Mesendoderm (in vitro differentiated cells): ENCODE measurements at regions not wholly inside any gene's neighbourhood (a gene's known extent, or its start where the extent isn't known, plus 50 kb on each side); places are given as distances from the start of the nearest gene placed in this dataset.

Experiments
- DNase-seq: peaks from one replicate; pipeline ENCODE4 v3.0.0; 2013
- H2AK5ac ChIP-seq: 2 replicates; pipeline ENCODE4 v1.6.1; 2013; ENCODE audit warnings: low read length, inconsistent platforms
- H2BK120ac ChIP-seq: 2 replicates; pipeline ENCODE4 v1.6.1; 2013; ENCODE audit warnings: low read depth, mild to moderate bottlenecking, low read length, moderate library complexity, mixed read lengths
- H2BK15ac ChIP-seq: replicated peaks from 2 replicates; pipeline ENCODE4 v1.6.1; 2013; ENCODE audit warnings: low read depth, mild to moderate bottlenecking, moderate library complexity
- H2BK5ac ChIP-seq: 2 replicates; pipeline ENCODE4 v1.6.1; 2013; ENCODE audit warnings: low read length, inconsistent platforms
- H3K18ac ChIP-seq: 2 replicates; pipeline ENCODE4 v1.6.1; 2013; ENCODE audit warnings: mild to moderate bottlenecking, low read length, mixed read lengths
- H3K23ac ChIP-seq: one replicate; pipeline ENCODE4 v1.6.1; 2013; ENCODE audit warnings: low read length
- H3K27ac ChIP-seq: 2 replicates; pipeline ENCODE4 v1.5.1; 2013; ENCODE audit warnings: low read depth, mild to moderate bottlenecking, inconsistent platforms, low read length, moderate library complexity
- H3K27me3 ChIP-seq: 2 replicates; pipeline ENCODE4 v1.6.1; 2013; ENCODE audit warnings: low read length, control low read depth, mild to moderate bottlenecking, inconsistent platforms; ENCODE audit not compliant: insufficient read depth, poor library complexity
- H3K36me3 ChIP-seq: 2 replicates; pipeline ENCODE4 v1.6.1; 2013; ENCODE audit warnings: low read length, inconsistent platforms; ENCODE audit not compliant: control insufficient read depth, insufficient read depth
- H3K4ac ChIP-seq: one replicate; pipeline ENCODE4 v1.6.1; 2013; ENCODE audit warnings: low read depth, mild to moderate bottlenecking, low read length, moderate library complexity
- H3K4me1 ChIP-seq: 2 replicates; pipeline ENCODE4 v1.6.1; 2013; ENCODE audit warnings: low read depth, low read length, inconsistent platforms; ENCODE audit not compliant: control insufficient read depth
- H3K4me2 ChIP-seq: 2 replicates; pipeline ENCODE4 v1.6.1; 2013; ENCODE audit warnings: low read length
- H3K4me3 ChIP-seq: 2 replicates; pipeline ENCODE4 v1.5.1; 2013; ENCODE audit warnings: mild to moderate bottlenecking, low read length
- H3K56ac ChIP-seq: one replicate; pipeline ENCODE4 v1.6.1; 2013; ENCODE audit warnings: low read length
- H3K79me1 ChIP-seq: 2 replicates; pipeline ENCODE4 v1.6.1; 2013; ENCODE audit warnings: low read length, inconsistent platforms
- H3K79me2 ChIP-seq: 2 replicates; pipeline ENCODE4 v1.6.1; 2013; ENCODE audit warnings: mild to moderate bottlenecking, low read length; ENCODE audit not compliant: control insufficient read depth, insufficient read depth
- H3K9ac ChIP-seq: 2 replicates; pipeline ENCODE4 v1.6.1; 2013; ENCODE audit warnings: low read length, inconsistent platforms
- H4K5ac ChIP-seq: one replicate; pipeline ENCODE4 v1.6.1; 2013; ENCODE audit warnings: low read length
- H4K8ac ChIP-seq: one replicate; pipeline ENCODE4 v1.6.1; 2013; ENCODE audit warnings: low read depth, mild to moderate bottlenecking, control low read depth, low read length, moderate library complexity
- WGBS: extraction: QIAGEN DNeasy Blood & Tissue Kit; methylation state at CpG from one replicate; pipeline ENCODE4 v1.1.7; 2013; ENCODE audit warnings: low lambda C conversion rate, missing lambda C conversion rate; ENCODE audit not compliant: insufficient coverage; ENCODE audit errors: extremely low coverage; 5-methylcytosine and 5-hydroxymethylcytosine counted together

GRCh38 chr3:144463911-144464310, 492.3 kb downstream of the DIPK2A start:
- Histone ChIP-seq H3K56ac (no peak overlapping the region), H3K79me1 (no peaks in the 10 kb centered on the region), H3K18ac (no peak overlapping the region), H4K5ac (no peak overlapping the region), H3K27me3 (no peaks in the 10 kb centered on the region), H2BK5ac (no peak overlapping the region), H3K36me3 (no peaks in the 10 kb centered on the region), H3K79me2 (no peaks in the 10 kb centered on the region), H3K27ac (no peak overlapping the region), H4K8ac (no peak overlapping the region), H2BK15ac (no peak overlapping the region), H3K4me1 (peaks cover 3% of the 10 kb centered on the region), H2AK5ac (no peak overlapping the region), H3K9ac (no peak overlapping the region), H3K4me2 (no peak overlapping the region), H3K4me3 (no peak overlapping the region), H3K23ac (no peak overlapping the region), H2BK120ac (no peak overlapping the region), H3K4ac (no peak overlapping the region)
- WGBS = no CpG with 5 or more reads among the region's 3 CpGs
- no peak for DNase-seq

- Histone ChIP-seq H2BK5ac (no peak overlapping the region), H3K18ac (no peak overlapping the region), H3K79me1 (no peaks in the 10 kb centered on the region), H3K4me2 (no peak overlapping the region), H4K8ac (no peak overlapping the region), H3K56ac (no peak overlapping the region), H3K4me1 (peaks cover 3% of the 10 kb centered on the region), H3K4me3 (no peak overlapping the region), H3K27ac (no peak overlapping the region), H3K27me3 (no peaks in the 10 kb centered on the region), H2AK5ac (no peak overlapping the region), H4K5ac (no peak overlapping the region), H3K23ac (no peak overlapping the region), H2BK15ac (no peak overlapping the region), H2BK120ac (no peak overlapping the region), H3K36me3 (no peaks in the 10 kb centered on the region), H3K79me2 (no peaks in the 10 kb centered on the region), H3K9ac (no peak overlapping the region), H3K4ac (no peak overlapping the region)
- DNase-seq = peak; percentile 68
- WGBS = no CpG with 5 or more reads among the region's 1 CpG
Observed at GRCh38 chr3:144466114-144466513, 494.5 kb downstream of the DIPK2A start.

GRCh38 chr3:144466540-144466939, 494.9 kb downstream of the DIPK2A start:
- Histone ChIP-seq H3K4me3 (no peak overlapping the region), H4K5ac (no peak overlapping the region), H3K4ac (no peak overlapping the region), H2BK15ac (peak overlapping the region; percentile 85), H2BK5ac (peak overlapping the region; percentile 18), H3K79me1 (no peaks in the 10 kb centered on the region), H3K23ac (no peak overlapping the region), H4K8ac (no peak overlapping the region), H3K27ac (peak overlapping the region; percentile 43), H3K4me1 (peaks cover 3% of the 10 kb centered on the region), H3K4me2 (no peak overlapping the region), H3K56ac (no peak overlapping the region), H3K27me3 (no peaks in the 10 kb centered on the region), H3K9ac (no peak overlapping the region), H3K79me2 (no peaks in the 10 kb centered on the region), H3K18ac (peak overlapping the region; percentile 97), H2BK120ac (no peak overlapping the region), H3K36me3 (no peaks in the 10 kb centered on the region), H2AK5ac (no peak overlapping the region)
- no CpG with 5 or more reads among the region's 2 CpGs for WGBS
- DNase-seq = no peak

- H2BK120ac ChIP-seq = no peak overlapping the region
- no peaks in the 10 kb centered on the region for H3K36me3 ChIP-seq
- H3K56ac ChIP-seq = no peak overlapping the region
- no peak overlapping the region for H3K4me2 ChIP-seq
- no peak overlapping the region for H2BK15ac ChIP-seq
- no peak overlapping the region for H2BK5ac ChIP-seq
- peaks cover 3% of the 10 kb centered on the region for H3K4me1 ChIP-seq
- H3K27me3 ChIP-seq = no peaks in the 10 kb centered on the region
- H4K5ac ChIP-seq = no peak overlapping the region
- no peak overlapping the region for H3K18ac ChIP-seq
- no peak overlapping the region for H3K4me3 ChIP-seq
- H3K27ac ChIP-seq = no peak overlapping the region
- no peak overlapping the region for H3K9ac ChIP-seq
- H3K79me1 ChIP-seq = no peaks in the 10 kb centered on the region
- no peak for DNase-seq
- WGBS = no CpG with 5 or more reads among the region's 2 CpGs
- H3K4ac ChIP-seq = no peak overlapping the region
- no peak overlapping the region for H3K23ac ChIP-seq
- no peak overlapping the region for H2AK5ac ChIP-seq
- H4K8ac ChIP-seq = no peak overlapping the region
- no peaks in the 10 kb centered on the region for H3K79me2 ChIP-seq
Observed at GRCh38 chr3:144470666-144471065, 499.0 kb downstream of the DIPK2A start.

GRCh38 chr3:144477593-144477992, 506.0 kb downstream of the DIPK2A start:
- H3K4me1 ChIP-seq = no peaks in the 10 kb centered on the region
- H3K18ac ChIP-seq = no peak overlapping the region
- H3K79me2 ChIP-seq = no peaks in the 10 kb centered on the region
- no peak overlapping the region for H2BK5ac ChIP-seq
- H3K4me3 ChIP-seq = no peak overlapping the region
- no peaks in the 10 kb centered on the region for H3K36me3 ChIP-seq
- no peak overlapping the region for H4K5ac ChIP-seq
- no peaks in the 10 kb centered on the region for H3K79me1 ChIP-seq
- H3K27ac ChIP-seq = no peak overlapping the region
- no peak overlapping the region for H2AK5ac ChIP-seq
- no CpG with 5 or more reads among the region's 1 CpG for WGBS
- H3K27me3 ChIP-seq = no peaks in the 10 kb centered on the region
- no peak overlapping the region for H2BK15ac ChIP-seq
- no peak overlapping the region for H2BK120ac ChIP-seq
- no peak for DNase-seq
- H4K8ac ChIP-seq = no peak overlapping the region
- H3K4ac ChIP-seq = no peak overlapping the region
- H3K9ac ChIP-seq = no peak overlapping the region
- no peak overlapping the region for H3K4me2 ChIP-seq
- H3K23ac ChIP-seq = no peak overlapping the region
- no peak overlapping the region for H3K56ac ChIP-seq

- no peaks in the 10 kb centered on the region for H3K36me3 ChIP-seq
- H3K4me3 ChIP-seq = no peak overlapping the region
- H3K4me1 ChIP-seq = no peaks in the 10 kb centered on the region
- no peak overlapping the region for H3K4ac ChIP-seq
- H3K23ac ChIP-seq = no peak overlapping the region
- H3K4me2 ChIP-seq = no peak overlapping the region
- H4K8ac ChIP-seq = no peak overlapping the region
- no peak overlapping the region for H3K27ac ChIP-seq
- no peak overlapping the region for H2BK120ac ChIP-seq
- H3K79me1 ChIP-seq = no peaks in the 10 kb centered on the region
- no peak overlapping the region for H3K18ac ChIP-seq
- H4K5ac ChIP-seq = no peak overlapping the region
- H2BK5ac ChIP-seq = no peak overlapping the region
- H2BK15ac ChIP-seq = no peak overlapping the region
- no peaks in the 10 kb centered on the region for H3K79me2 ChIP-seq
- DNase-seq = no peak
- H3K56ac ChIP-seq = no peak overlapping the region
- H2AK5ac ChIP-seq = no peak overlapping the region
- no peaks in the 10 kb centered on the region for H3K27me3 ChIP-seq
- H3K9ac ChIP-seq = no peak overlapping the region
Observed at GRCh38 chr3:144480416-144480919, 508.8 kb downstream of the DIPK2A start.
